Breast epithelium (tissue), 4 donors: ENCODE measurements at regions not wholly inside any gene's neighbourhood (a gene's known extent, or its start where the extent isn't known, plus 50 kb on each side); places are given as distances from the start of the nearest gene placed in this dataset.
"Not testable (repeated sequence)": the region's sequence is repeated elsewhere in the genome, so short reads cannot be mapped to it uniquely, and the experiment has no call there.

ENCODE experiments used
- DNase-seq, 2 donors: peaks; one replicate each; pipeline ENCODE4 v3.0.0-alpha.2; 2019; ENCODE audit warnings: low spot score in 2 of 2
- H3K27ac ChIP-seq, 2 donors: fragments of 200-600 bp; sonication (generic) in 1 of 2; one replicate each; pipeline ENCODE4 v1.5.1; 2016 to 2019; ENCODE audit warnings: mild to moderate bottlenecking in 1 of 2
- H3K27me3 ChIP-seq, 2 donors: fragments of 200-600 bp; sonication (generic) in 1 of 2; one replicate each; pipeline versions ENCODE4 v1.5.1 to v1.6.0; 2017 to 2019; ENCODE audit warnings: control low read depth in 1 of 2, mild to moderate bottlenecking in 1 of 2
- H3K36me3 ChIP-seq: fragments of 200-600 bp; one replicate; pipeline ENCODE4 v1.5.1; 2019
- H3K4me1 ChIP-seq, 2 donors: fragments of 200-600 bp; sonication (generic); one replicate each; pipeline ENCODE4 v1.5.1; 2016 to 2019; ENCODE audit warnings: control low read depth in 1 of 2
- H3K4me3 ChIP-seq, 3 donors: fragments of 200-600 bp; sonication (generic); 1 replicate in 2 of 3; 2 replicates in 1 of 3; pipeline ENCODE4 v1.5.1; 2016 to 2019; ENCODE audit warnings: mild to moderate bottlenecking in 3 of 3, moderate library complexity in 2 of 3
- H3K9me3 ChIP-seq, 2 donors: fragments of 200-600 bp; sonication (generic) in 1 of 2; one replicate each; pipeline ENCODE4 v1.5.1; 2016 to 2019; ENCODE audit warnings: control low read depth in 1 of 2
- POLR2A ChIP-seq: fragments of 450-650 bp; IDR thresholded peaks from one replicate; pipeline ENCODE4 v1.6.1; 2016; ENCODE audit warnings: antibody characterized with exemption, mild to moderate bottlenecking, moderate library complexity
- POLR2AphosphoS5 ChIP-seq, 3 donors: sonication (generic); formaldehyde crosslinking; IDR thresholded peaks; one replicate each; pipeline ENCODE4 v1.6.1; 2017; ENCODE audit warnings: antibody characterized with exemption in 3 of 3
- intact Hi-C: fragments of 100-400 bp; cut with DNase I; formaldehyde crosslinking; loops from one replicate; pipeline ENCODE4 v1.15.1; 2023; ENCODE audit warnings: low total_unique reads
- TF ChIP-seq, protein P1 (sequence below), 3 donors: fragments of 450-650 bp; IDR thresholded peaks; one replicate each; pipeline ENCODE4 v1.5.1; 2016 to 2017; ENCODE audit warnings: antibody characterized with exemption in 3 of 3, mild to moderate bottlenecking in 3 of 3, moderate library complexity in 3 of 3

DNA sequence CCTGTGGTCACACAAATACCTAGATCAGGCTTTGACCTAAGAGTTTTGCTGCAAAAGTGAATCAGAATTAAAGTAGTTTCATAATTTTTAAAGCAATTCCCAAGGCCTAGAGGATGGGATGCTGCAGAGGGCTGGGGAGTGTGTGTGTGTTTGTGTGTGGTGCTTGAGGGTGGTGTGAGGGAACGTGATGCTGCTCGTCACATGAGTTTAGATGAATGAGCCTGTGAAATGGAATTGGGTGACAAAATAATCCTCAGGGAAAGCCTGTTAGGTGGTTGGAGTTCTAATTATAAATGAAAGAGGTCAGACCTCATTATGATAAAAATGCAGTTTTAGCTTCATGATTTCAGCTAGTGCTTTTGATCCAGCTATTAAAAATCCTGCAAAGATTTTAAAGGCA, 87.5 kb upstream of the TMEM170B start:
- no peak for DNase-seq
- no peak overlapping the region for H3K4me3 ChIP-seq
- intact Hi-C loops, result no loop called here

DNA sequence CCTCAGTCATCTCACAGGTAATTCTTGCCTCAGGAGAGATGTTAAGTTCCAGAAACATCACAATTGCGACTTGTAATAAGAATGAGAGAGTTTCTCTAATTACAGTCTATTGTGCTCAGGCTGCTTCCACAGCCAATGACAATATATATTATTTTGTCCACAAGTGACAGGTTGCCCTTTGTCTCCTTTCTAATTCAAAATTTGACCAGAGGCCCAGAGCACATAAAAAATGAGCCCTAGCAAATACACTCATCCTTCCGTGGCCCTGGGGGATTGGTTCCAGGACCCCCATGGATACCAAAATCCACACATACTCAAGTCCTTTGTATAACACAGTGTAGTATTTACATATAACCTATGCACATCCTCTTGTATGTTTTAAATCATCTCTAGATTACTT, 88.1 kb upstream of the TMEM170B start:
- intact Hi-C loops, result no loop called here
- TF ChIP-seq, protein P1, sequence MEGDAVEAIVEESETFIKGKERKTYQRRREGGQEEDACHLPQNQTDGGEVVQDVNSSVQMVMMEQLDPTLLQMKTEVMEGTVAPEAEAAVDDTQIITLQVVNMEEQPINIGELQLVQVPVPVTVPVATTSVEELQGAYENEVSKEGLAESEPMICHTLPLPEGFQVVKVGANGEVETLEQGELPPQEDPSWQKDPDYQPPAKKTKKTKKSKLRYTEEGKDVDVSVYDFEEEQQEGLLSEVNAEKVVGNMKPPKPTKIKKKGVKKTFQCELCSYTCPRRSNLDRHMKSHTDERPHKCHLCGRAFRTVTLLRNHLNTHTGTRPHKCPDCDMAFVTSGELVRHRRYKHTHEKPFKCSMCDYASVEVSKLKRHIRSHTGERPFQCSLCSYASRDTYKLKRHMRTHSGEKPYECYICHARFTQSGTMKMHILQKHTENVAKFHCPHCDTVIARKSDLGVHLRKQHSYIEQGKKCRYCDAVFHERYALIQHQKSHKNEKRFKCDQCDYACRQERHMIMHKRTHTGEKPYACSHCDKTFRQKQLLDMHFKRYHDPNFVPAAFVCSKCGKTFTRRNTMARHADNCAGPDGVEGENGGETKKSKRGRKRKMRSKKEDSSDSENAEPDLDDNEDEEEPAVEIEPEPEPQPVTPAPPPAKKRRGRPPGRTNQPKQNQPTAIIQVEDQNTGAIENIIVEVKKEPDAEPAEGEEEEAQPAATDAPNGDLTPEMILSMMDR (IDR thresholded peaks at IDR 0.05), result no peak
- no peaks in the 10 kb centered on the region for H3K4me1 ChIP-seq
- no peaks in the 10 kb centered on the region for H3K36me3 ChIP-seq
- no peak overlapping the region for H3K27ac ChIP-seq
- no peak for DNase-seq
- no peak overlapping the region for H3K4me3 ChIP-seq
- no peaks in the 10 kb centered on the region for H3K27me3 ChIP-seq
- no peaks in the 10 kb centered on the region for H3K9me3 ChIP-seq

More for the DNA sequence above, 87.5 kb upstream of the TMEM170B start:
- TF ChIP-seq, protein P1 (IDR thresholded peaks at IDR 0.05), result no peak
- no peak for TF ChIP-seq POLR2AphosphoS5 (IDR thresholded peaks at IDR 0.05)
- no peak for TF ChIP-seq POLR2A
- Histone ChIP-seq H3K9me3 (no peaks in the 10 kb centered on the region), H3K36me3 (no peaks in the 10 kb centered on the region), H3K4me1 (no peaks in the 10 kb centered on the region), H3K27ac (no peak overlapping the region), H3K27me3 (no peaks in the 10 kb centered on the region)

DNA sequence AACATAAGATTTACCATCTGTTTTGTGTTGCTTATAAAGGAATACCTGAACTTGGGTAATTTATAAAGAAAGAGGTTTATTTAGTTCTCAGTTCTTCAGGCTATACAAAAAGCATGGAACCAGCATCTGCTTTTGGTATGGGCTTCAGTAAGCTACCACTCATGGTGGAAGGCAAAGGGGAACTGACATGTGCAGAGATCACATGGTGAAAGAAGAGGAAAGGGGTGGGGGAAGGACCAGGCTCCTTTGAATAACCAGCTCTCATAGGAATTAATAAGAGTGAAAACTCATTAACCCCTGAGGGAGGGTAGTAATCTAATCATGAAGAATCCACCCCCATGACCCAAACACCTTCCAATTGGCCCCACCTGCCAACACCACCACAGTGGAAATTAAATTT, 89.5 kb upstream of the TMEM170B start:
- DNase-seq, result no peak

DNA sequence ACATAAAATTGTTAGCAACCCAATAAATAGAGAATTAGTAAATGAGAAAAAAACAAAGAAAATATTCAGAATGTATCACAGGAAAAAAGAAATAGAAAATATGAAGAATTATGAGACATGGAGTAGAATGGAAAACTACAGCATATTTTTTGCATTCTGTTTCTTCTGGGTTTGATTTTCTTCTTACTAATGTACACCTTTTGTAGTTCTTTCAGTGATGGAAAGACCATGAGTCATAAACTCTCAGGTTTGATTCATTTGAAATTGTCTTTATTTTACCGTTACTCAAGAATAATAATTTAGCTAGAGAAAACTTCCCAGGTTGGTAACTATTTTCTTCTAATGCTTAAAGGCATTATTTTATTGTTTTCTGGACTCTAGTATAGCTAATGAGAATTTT, 90.3 kb upstream of the TMEM170B start:
- no peak overlapping the region for H3K4me3 ChIP-seq
- TF ChIP-seq, protein P1 (IDR thresholded peaks at IDR 0.05), result no peak
- no peak for TF ChIP-seq POLR2AphosphoS5 (IDR thresholded peaks at IDR 0.05)
- H3K27ac ChIP-seq, result no peak overlapping the region
- H3K27me3 ChIP-seq, result no peaks in the 10 kb centered on the region
- H3K9me3 ChIP-seq, result no peaks in the 10 kb centered on the region
- H3K36me3 ChIP-seq, result no peaks in the 10 kb centered on the region
- intact Hi-C loops, result no loop called here
- no peaks in the 10 kb centered on the region for H3K4me1 ChIP-seq
- no peak for DNase-seq

More for the DNA sequence above, 89.5 kb upstream of the TMEM170B start:
- Histone ChIP-seq H3K27me3 (no peaks in the 10 kb centered on the region), H3K36me3 (no peaks in the 10 kb centered on the region), H3K27ac (no peak overlapping the region), H3K4me1 (no peaks in the 10 kb centered on the region), H3K9me3 (no peaks in the 10 kb centered on the region), H3K4me3 (no peak overlapping the region)
- intact Hi-C loops, result no loop called here
- TF ChIP-seq, protein P1 (IDR thresholded peaks at IDR 0.05), result no peak
- TF ChIP-seq POLR2A, result no peak
- no peak for TF ChIP-seq POLR2AphosphoS5 (IDR thresholded peaks at IDR 0.05)

DNA sequence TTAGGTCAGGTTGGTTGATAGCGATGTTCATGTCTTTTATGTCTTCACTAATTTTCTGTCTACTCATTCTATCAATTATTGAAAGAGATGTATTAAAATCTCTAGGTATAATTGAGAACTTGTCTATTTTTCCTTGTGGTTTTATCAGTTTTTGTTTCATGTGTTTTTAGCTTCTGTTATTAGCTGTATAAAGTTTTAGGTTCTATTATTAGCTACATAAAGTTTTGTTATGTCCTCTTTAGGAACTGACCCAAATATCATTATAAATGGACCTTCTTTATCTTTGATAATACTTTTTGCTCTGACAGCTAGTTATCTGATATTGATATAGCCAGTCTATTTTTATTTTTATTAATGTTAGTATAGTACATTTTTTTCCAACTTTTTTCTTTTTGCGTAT, 92.4 kb upstream of the TMEM170B start:
- no peaks in the 10 kb centered on the region for H3K9me3 ChIP-seq
- no peak overlapping the region for H3K27ac ChIP-seq
- no peak overlapping the region for H3K4me3 ChIP-seq
- intact Hi-C loops, result no loop called here
- TF ChIP-seq, protein P1 (IDR thresholded peaks at IDR 0.05), result no peak
- TF ChIP-seq POLR2A (no peak), POLR2AphosphoS5 (IDR thresholded peaks at IDR 0.05) (no peak)
- no peaks in the 10 kb centered on the region for H3K36me3 ChIP-seq
- H3K4me1 ChIP-seq, result no peaks in the 10 kb centered on the region
- H3K27me3 ChIP-seq, result no peaks in the 10 kb centered on the region
- no peak for DNase-seq

DNA sequence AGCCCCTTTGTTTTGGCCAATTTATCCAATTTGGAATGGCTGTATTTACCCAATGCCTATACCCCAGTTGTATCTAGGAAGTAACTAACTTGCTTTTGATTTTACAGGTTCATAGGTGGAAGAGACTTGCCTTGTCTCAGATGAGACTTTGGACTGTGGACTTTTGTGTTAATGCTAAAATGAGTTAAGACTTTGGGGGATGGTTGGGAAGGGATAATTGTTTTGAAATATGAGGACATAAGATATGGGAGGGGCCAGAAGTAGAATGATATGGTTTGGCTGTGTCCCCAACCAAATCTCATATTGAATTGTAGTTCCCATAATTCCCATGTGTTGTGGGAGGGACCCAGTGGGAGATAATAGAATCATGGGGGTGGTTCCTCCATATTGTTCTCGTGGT, 94.4 kb upstream of the TMEM170B start:
- H3K4me3 ChIP-seq, H3K27ac ChIP-seq, H3K36me3 ChIP-seq, DNase-seq, H3K9me3 ChIP-seq, H3K27me3 ChIP-seq, intact Hi-C loops, H3K4me1 ChIP-seq: not testable (repeated sequence)
